IMR-90 (cell line): ENCODE measurements at regions not wholly inside any gene's neighbourhood (a gene's known extent, or its start where the extent isn't known, plus 50 kb on each side); places are given as distances from the start of the nearest gene placed in this dataset.

Experiments used
- ATAC-seq: fragments of 200-7000 bp; cut with Tn5 transposase; 2 replicates; pipeline ENCODE4 v1.9.1; 2020; ENCODE audit warnings: low read depth, mild to moderate bottlenecking, moderate library complexity
- BruUV-seq: library from RNA; stranded (reverse); fragments of 400-500 nt; replicated peaks from 2 replicates; lab custom pipeline; 2021; lab: Mats Ljungman, UMichigan
- CTCF ChIA-PET: fragments of 300-600 bp; formaldehyde crosslinking; extraction: SDS; loops from one replicate; lab custom pipeline; 2021; ENCODE audit warnings: antibody characterized with exemption; lab: Yijun Ruan, JAX
- POLR2A ChIA-PET: fragments of 300-600 bp; sonication (Branson Sonifier 250); formaldehyde crosslinking; loops from one replicate; lab custom pipeline; 2022; ENCODE audit warnings: antibody characterized with exemption; ENCODE audit not compliant: unreplicated experiment; lab: Charles Lee
- DNase-seq: peaks from one replicate; pipeline ENCODE4 v3.0.0; 2013
- H2AFZ ChIP-seq: replicated peaks from 2 replicates; pipeline ENCODE3; 2013; ENCODE audit warnings: low read length, mild to moderate bottlenecking; ENCODE audit not compliant: poor library complexity
- H2AK5ac ChIP-seq: 2 replicates; pipeline ENCODE4 v1.6.1; 2013; ENCODE audit warnings: low read depth, low read length, inconsistent platforms
- H2AK9ac ChIP-seq: replicated peaks from 2 replicates; pipeline ENCODE3; 2013; ENCODE audit warnings: mild to moderate bottlenecking, low read depth, low read length, moderate library complexity; ENCODE audit not compliant: poor library complexity
- H2BK120ac ChIP-seq: 2 replicates; pipeline ENCODE4 v1.6.1; 2013; ENCODE audit warnings: low read depth, low read length, inconsistent platforms
- H2BK15ac ChIP-seq: 3 replicates; pipeline ENCODE4 v1.6.1; 2013; ENCODE audit warnings: low read depth, low read length, inconsistent platforms
- H2BK20ac ChIP-seq: 2 replicates; pipeline ENCODE4 v1.6.1; 2013; ENCODE audit warnings: low read depth, mild to moderate bottlenecking, inconsistent platforms, low read length, moderate library complexity
- H2BK5ac ChIP-seq: 2 replicates; pipeline ENCODE4 v1.6.1; 2013; ENCODE audit warnings: mild to moderate bottlenecking, low read depth, low read length, inconsistent platforms; ENCODE audit not compliant: poor library complexity, severe bottlenecking
- H3K14ac ChIP-seq: replicated peaks from 2 replicates; pipeline ENCODE4 v1.6.1; 2013; ENCODE audit warnings: low read depth, low read length, inconsistent platforms
- H3K18ac ChIP-seq: 2 replicates; pipeline ENCODE4 v1.6.1; 2013; ENCODE audit warnings: low read depth, low read length, control low read depth
- H3K23ac ChIP-seq: 2 replicates; pipeline ENCODE4 v1.6.1; 2013; ENCODE audit warnings: low read depth, low read length, inconsistent platforms
- H3K27ac ChIP-seq: 2 replicates; pipeline ENCODE4 v1.5.1; 2013; ENCODE audit warnings: mild to moderate bottlenecking, control low read depth, low read length; ENCODE audit not compliant: insufficient read depth
- H3K27me3 ChIP-seq: 2 replicates; pipeline ENCODE4 v1.6.1; 2013; ENCODE audit warnings: low read length; ENCODE audit not compliant: control insufficient read depth, insufficient read depth
- H3K36me3 ChIP-seq: 2 replicates; pipeline ENCODE4 v1.6.1; 2013; ENCODE audit warnings: low read length, mixed read lengths; ENCODE audit not compliant: control insufficient read depth, insufficient read depth
- H3K4ac ChIP-seq: 2 replicates; pipeline ENCODE4 v1.6.1; 2013; ENCODE audit warnings: low read depth, low read length, inconsistent platforms
- H3K4me1 ChIP-seq: 2 replicates; pipeline ENCODE4 v1.6.1; 2013; ENCODE audit warnings: low read length, mixed read lengths; ENCODE audit not compliant: control insufficient read depth, insufficient read depth
- H3K4me2 ChIP-seq: 2 replicates; pipeline ENCODE4 v1.6.1; 2013; ENCODE audit warnings: low read depth, mild to moderate bottlenecking, control low read depth, low read length, moderate library complexity
- H3K4me3 ChIP-seq: 2 replicates; pipeline ENCODE4 v1.5.1; 2013; ENCODE audit warnings: low read depth, mild to moderate bottlenecking, control low read depth, low read length, moderate library complexity; ENCODE audit not compliant: insufficient read depth
- H3K56ac ChIP-seq: 2 replicates; pipeline ENCODE4 v1.6.1; 2013; ENCODE audit warnings: low read length, inconsistent platforms; ENCODE audit not compliant: insufficient read depth; ENCODE audit errors: extremely low read depth
- H3K79me1 ChIP-seq, 2 experiments: 2 replicates each; pipeline ENCODE4 v1.6.1; 2013; ENCODE audit warnings: low read length in 2 of 2, inconsistent platforms in 1 of 2, low read depth in 1 of 2
- H3K9ac ChIP-seq: 2 replicates; pipeline ENCODE4 v1.6.1; 2013; ENCODE audit warnings: low read depth, low read length, control low read depth
- H3K9me1 ChIP-seq: 2 replicates; pipeline ENCODE4 v1.6.1; 2013; ENCODE audit warnings: low read length, inconsistent platforms; ENCODE audit not compliant: insufficient read depth
- H3K9me3 ChIP-seq: 2 replicates; pipeline ENCODE4 v1.6.1; 2013; ENCODE audit warnings: low read length; ENCODE audit not compliant: control insufficient read depth, insufficient read depth
- H4K20me1 ChIP-seq: 2 replicates; pipeline ENCODE4 v1.6.1; 2013; ENCODE audit warnings: low read length, inconsistent platforms; ENCODE audit not compliant: insufficient read depth
- H4K5ac ChIP-seq: 2 replicates; pipeline ENCODE4 v1.6.1; 2013; ENCODE audit warnings: mild to moderate bottlenecking, low read depth, low read length, control low read depth
- H4K8ac ChIP-seq, 2 experiments: 2 replicates each; pipeline ENCODE4 v1.6.1; 2013; ENCODE audit warnings: low read depth in 2 of 2, low read length in 2 of 2, control low read depth in 1 of 2, inconsistent platforms in 1 of 2
- H4K91ac ChIP-seq: 2 replicates; pipeline ENCODE4 v1.6.1; 2013; ENCODE audit warnings: low read depth, low read length, inconsistent platforms; ENCODE audit not compliant: insufficient read depth
- CHD1 ChIP-seq: IDR thresholded peaks from 2 replicates; pipeline ENCODE4 v1.6.1; 2012; ENCODE audit warnings: low read depth, low read length, improper control_type of control experiment
- MXI1 ChIP-seq: IDR thresholded peaks from 2 replicates; pipeline ENCODE4 v1.6.1; 2012; ENCODE audit warnings: low read depth, mild to moderate bottlenecking, low read length, moderate library complexity, borderline replicate concordance
- WGBS, 2 experiments: methylation state at CpG; one replicate each; pipeline versions ENCODE4 v1.1.5 to v1.1.7; 2013; ENCODE audit warnings: missing lambda C conversion rate in 2 of 2; ENCODE audit not compliant: insufficient read length in 1 of 2; ENCODE audit errors: extremely low coverage in 2 of 2; 5-methylcytosine and 5-hydroxymethylcytosine counted together
- dilution Hi-C: fragments of 300-500 bp; cut with HindIII; formaldehyde crosslinking; loops from one replicate; pipeline ENCODE4 v1.14.3; 2018; ENCODE audit warnings: low sequenced_read_pairs; ENCODE audit not compliant: unreplicated experiment
- in situ Hi-C: fragments of 300-500 bp; cut with MboI; formaldehyde crosslinking; loops from 3 replicates; pipeline ENCODE4 v1.14.3; 2019; ENCODE audit warnings: low sequenced_read_pairs, inconsistent platforms, mixed read lengths
- intact Hi-C: fragments of 100-400 bp; cut with micrococcal nuclease; formaldehyde crosslinking; loops from 2 replicates; pipeline ENCODE4 v1.10.0; 2022
- TF ChIP-seq, protein P1 (sequence below): conservative IDR thresholded peaks from 2 replicates; pipeline ENCODE4 v1.5.1; 2012; ENCODE audit warnings: mild to moderate bottlenecking, low read depth, low read length, improper control_type of control experiment

DNA sequence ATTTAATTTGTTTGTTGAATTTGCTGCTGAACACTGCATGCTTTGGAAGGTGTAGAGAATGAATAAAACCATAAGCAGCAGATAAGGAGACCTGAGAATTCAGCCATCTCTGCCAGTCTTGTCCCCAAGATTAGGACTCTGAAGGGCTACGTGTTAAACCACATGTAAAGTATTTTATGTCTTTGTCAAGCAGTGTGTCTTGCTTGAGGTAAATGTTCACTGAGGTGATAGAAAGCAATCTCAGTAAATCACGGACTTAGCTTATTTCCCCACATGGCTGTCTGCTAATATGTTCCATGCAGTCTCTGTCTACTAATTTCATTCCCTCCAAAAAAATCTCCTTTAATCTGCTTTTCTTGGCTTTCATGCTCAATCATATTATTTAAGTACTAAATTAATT is 467.1 kb downstream of the RAP2B start:
- Histone ChIP-seq H3K18ac (no peak overlapping the region), H3K9me3 (no peaks in the 10 kb centered on the region), H2BK5ac (no peak overlapping the region), H3K36me3 (no peaks in the 10 kb centered on the region), H3K27ac (no peak overlapping the region), H3K79me1 (no peaks in the 10 kb centered on the region), H3K4me1 (no peaks in the 10 kb centered on the region), H4K20me1 (no peaks in the 10 kb centered on the region), H3K27me3 (peaks cover 2% of the 10 kb centered on the region; the same call in 1 of the 2 replicates), H2AK9ac (no peak overlapping the region), H2AFZ (no peak overlapping the region), H4K91ac (no peak overlapping the region), H2BK120ac (no peak overlapping the region), H4K5ac (no peak overlapping the region), H3K23ac (no peak overlapping the region), H2BK20ac (no peak overlapping the region), H3K9ac (no peak overlapping the region), H2AK5ac (no peak overlapping the region), H4K8ac (no peak overlapping the region), H3K56ac (no peak overlapping the region), H3K4me2 (no peak overlapping the region), H3K4me3 (no peak overlapping the region), H2BK15ac (no peak overlapping the region), H3K9me1 (no peaks in the 10 kb centered on the region), H3K14ac (no peak overlapping the region), H3K4ac (no peak overlapping the region)
- DNase-seq: no peak
- ChIA-PET POLR2A (no interaction called here), CTCF (interaction anchor here (0.5 kb wide), 1 partner anchor 497 kb away, joined by 3 read pairs; no protein-coding TSS in a partner anchor)
- TF ChIP-seq, protein P1, sequence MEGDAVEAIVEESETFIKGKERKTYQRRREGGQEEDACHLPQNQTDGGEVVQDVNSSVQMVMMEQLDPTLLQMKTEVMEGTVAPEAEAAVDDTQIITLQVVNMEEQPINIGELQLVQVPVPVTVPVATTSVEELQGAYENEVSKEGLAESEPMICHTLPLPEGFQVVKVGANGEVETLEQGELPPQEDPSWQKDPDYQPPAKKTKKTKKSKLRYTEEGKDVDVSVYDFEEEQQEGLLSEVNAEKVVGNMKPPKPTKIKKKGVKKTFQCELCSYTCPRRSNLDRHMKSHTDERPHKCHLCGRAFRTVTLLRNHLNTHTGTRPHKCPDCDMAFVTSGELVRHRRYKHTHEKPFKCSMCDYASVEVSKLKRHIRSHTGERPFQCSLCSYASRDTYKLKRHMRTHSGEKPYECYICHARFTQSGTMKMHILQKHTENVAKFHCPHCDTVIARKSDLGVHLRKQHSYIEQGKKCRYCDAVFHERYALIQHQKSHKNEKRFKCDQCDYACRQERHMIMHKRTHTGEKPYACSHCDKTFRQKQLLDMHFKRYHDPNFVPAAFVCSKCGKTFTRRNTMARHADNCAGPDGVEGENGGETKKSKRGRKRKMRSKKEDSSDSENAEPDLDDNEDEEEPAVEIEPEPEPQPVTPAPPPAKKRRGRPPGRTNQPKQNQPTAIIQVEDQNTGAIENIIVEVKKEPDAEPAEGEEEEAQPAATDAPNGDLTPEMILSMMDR: no peak
- no peak for TF ChIP-seq MXI1
- no peak for TF ChIP-seq CHD1
- dilution Hi-C loops: no loop called here
- no TSS peak for BruUV-seq
- ATAC-seq: no peak
- intact Hi-C loops: no loop called here
- no CpG with 5 or more reads among the region's 2 CpGs for WGBS, 2 experiments
- in situ Hi-C loops: no loop called here
